Keratinocyte (primary cell): ENCODE measurements at regions not wholly inside any gene's neighbourhood (a gene's known extent, or its start where the extent isn't known, plus 50 kb on each side); places are given as distances from the start of the nearest gene placed in this dataset.

Experiments used
- DNase-seq: peaks from one replicate; pipeline ENCODE4 v3.0.0-alpha.2; 2011; ENCODE audit warnings: low read depth, missing footprints, low spot score
- FAIRE-seq: peaks from 2 replicates; lab custom pipeline; 2011; peaks lifted over from hg19 to GRCh38; lab: Jason Lieb, UNC
- H2AFZ ChIP-seq: 2 replicates; pipeline ENCODE4 v1.6.0; 2012; ENCODE audit warnings: low read length, control low read depth, inconsistent platforms; ENCODE audit not compliant: control insufficient read depth
- H3K27ac ChIP-seq: 2 replicates; pipeline ENCODE4 v1.5.1; 2011; ENCODE audit warnings: low read length; ENCODE audit not compliant: control insufficient read depth, insufficient read depth
- H3K27me3 ChIP-seq: 3 replicates; pipeline ENCODE4 v1.6.0; 2011; ENCODE audit warnings: low read length; ENCODE audit not compliant: control insufficient read depth, insufficient read depth; ENCODE audit errors: extremely low read depth
- H3K36me3 ChIP-seq, 2 experiments: 2 replicates in 1 of 2; 3 replicates in 1 of 2; pipeline ENCODE4 v1.5.1; 2011; ENCODE audit warnings: low read length in 2 of 2, mild to moderate bottlenecking in 1 of 2; ENCODE audit not compliant: control insufficient read depth in 2 of 2, insufficient read depth in 2 of 2; ENCODE audit errors: extremely low read depth in 1 of 2
- H3K4me1 ChIP-seq: 3 replicates; pipeline ENCODE4 v1.5.1; 2011; ENCODE audit warnings: low read length; ENCODE audit not compliant: control insufficient read depth, insufficient read depth; ENCODE audit errors: extremely low read depth
- H3K4me2 ChIP-seq: 3 replicates; pipeline ENCODE4 v1.6.0; 2011; ENCODE audit warnings: low read depth, low read length; ENCODE audit not compliant: control insufficient read depth, insufficient read depth; ENCODE audit errors: extremely low read depth
- H3K4me3 ChIP-seq, 3 experiments: fragments of 200-600 bp in 1 of 3; sonication (generic) in 1 of 3; 2 replicates in 2 of 3; 3 replicates in 1 of 3; pipeline ENCODE4 v1.5.1; 2011 to 2016; ENCODE audit warnings: low read length in 3 of 3, mild to moderate bottlenecking in 3 of 3, control low read depth in 2 of 3, inconsistent platforms in 1 of 3, low read depth in 1 of 3, mixed read lengths in 1 of 3, mixed run types in 1 of 3, moderate library complexity in 1 of 3; ENCODE audit not compliant: control insufficient read depth in 2 of 3, insufficient read depth in 2 of 3; ENCODE audit errors: extremely low read depth in 1 of 3
- H3K79me2 ChIP-seq: 2 replicates; pipeline ENCODE4 v1.6.0; 2012; ENCODE audit warnings: low read length; ENCODE audit not compliant: control insufficient read depth, insufficient read depth
- H3K9ac ChIP-seq: 3 replicates; pipeline ENCODE4 v1.6.0; 2011; ENCODE audit warnings: low read length; ENCODE audit not compliant: control insufficient read depth, insufficient read depth; ENCODE audit errors: extremely low read depth
- H3K9me1 ChIP-seq: 3 replicates; pipeline ENCODE4 v1.6.0; 2011; ENCODE audit warnings: low read length; ENCODE audit not compliant: control insufficient read depth, insufficient read depth; ENCODE audit errors: extremely low read depth
- H3K9me3 ChIP-seq: 2 replicates; pipeline ENCODE4 v1.5.1; 2012; ENCODE audit warnings: low read depth, low read length; ENCODE audit not compliant: control insufficient read depth
- H4K20me1 ChIP-seq: 3 replicates; pipeline ENCODE4 v1.6.0; 2011; ENCODE audit warnings: low read length; ENCODE audit not compliant: control insufficient read depth, insufficient read depth; ENCODE audit errors: extremely low read depth
- EZH2 ChIP-seq: IDR thresholded peaks from one replicate; pipeline ENCODE4 v1.6.1; 2012; ENCODE audit warnings: inconsistent platforms, mild to moderate bottlenecking, low read length, moderate library complexity
- dilution Hi-C: fragments of 300-500 bp; cut with MboI; formaldehyde crosslinking; loops from one replicate; pipeline ENCODE4 v1.7.0; 2020; ENCODE audit warnings: low sequenced_read_pairs; ENCODE audit not compliant: extremely low pct_ligation_motif_present
- TF ChIP-seq, protein P1 (sequence below), 3 experiments: IDR thresholded peaks in 1 of 3; conservative IDR thresholded peaks in 1 of 3; optimal IDR thresholded peaks in 1 of 3; 2 replicates in 2 of 3; 3 replicates in 1 of 3; pipeline versions ENCODE3 to v1.5.1; 2011; ENCODE audit warnings: low read length in 3 of 3, mild to moderate bottlenecking in 3 of 3, moderate library complexity in 2 of 3, control low read depth in 1 of 3, inconsistent platforms in 1 of 3; ENCODE audit not compliant: insufficient read depth in 2 of 3; ENCODE audit errors: extremely low read depth in 1 of 3

DNA sequence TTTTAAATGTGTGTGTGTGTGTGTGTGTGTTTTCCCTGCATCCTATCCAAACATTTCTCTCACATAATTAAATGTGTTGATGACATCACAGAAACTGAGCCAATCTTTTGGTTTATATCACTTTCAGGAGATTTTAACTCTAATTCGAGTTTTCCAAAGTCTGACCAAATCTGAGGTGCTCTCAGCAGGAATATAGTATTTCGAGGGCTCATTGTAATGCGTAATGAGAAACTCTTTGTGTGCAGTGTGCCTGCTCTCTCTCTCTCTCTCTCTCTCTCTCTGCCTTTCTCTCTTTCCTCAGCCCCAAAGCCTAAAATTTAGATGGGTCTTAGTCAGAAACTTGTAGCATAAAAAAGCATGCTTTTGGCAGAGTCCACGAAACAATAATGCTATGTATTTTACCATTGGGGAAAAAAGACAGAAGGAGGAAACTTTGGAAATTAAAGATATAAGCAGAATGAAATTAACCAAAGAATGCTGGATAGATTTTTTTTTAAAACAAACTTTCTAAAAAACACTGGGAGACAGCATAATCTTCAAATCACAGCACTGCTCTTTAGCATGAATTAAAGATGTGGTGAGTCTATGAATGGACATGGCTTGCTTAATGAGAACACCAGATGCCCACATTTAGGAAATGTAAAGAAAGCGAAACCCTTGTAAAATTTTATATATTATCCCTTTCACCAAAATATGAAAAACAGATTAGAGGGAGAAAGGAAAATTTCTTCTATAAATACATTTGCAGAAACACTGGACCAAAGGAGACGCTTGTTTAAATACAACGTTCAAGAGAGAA lies 206.8 kb upstream of the HABP2 start:
- dilution Hi-C loops = no loop called here
- FAIRE-seq = peak; percentile 83

DNA sequence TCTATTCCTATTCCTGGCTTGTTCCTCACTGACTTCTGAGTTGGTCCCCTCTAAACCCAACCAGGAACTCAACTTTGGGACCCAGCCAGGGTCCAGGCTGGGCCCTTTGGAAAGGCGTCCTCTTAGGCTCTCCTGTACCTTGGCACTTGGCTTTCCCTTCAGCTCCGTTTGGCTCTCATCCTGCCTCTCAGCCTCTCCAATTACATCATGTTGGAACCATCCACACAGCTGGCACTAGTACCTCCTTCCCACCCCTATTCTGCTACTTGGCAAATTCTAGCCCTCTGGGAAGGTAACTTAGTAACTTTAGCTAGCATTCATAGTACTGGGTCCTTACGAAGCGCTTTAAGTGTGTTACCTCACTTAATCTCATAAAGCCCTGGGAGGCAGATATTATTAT lies 205.3 kb upstream of the HABP2 start:
- Histone ChIP-seq H3K9me1 (no peaks in the 10 kb centered on the region), H3K79me2 (no peaks in the 10 kb centered on the region), H3K9ac (no peak overlapping the region), H4K20me1 (no peaks in the 10 kb centered on the region), H3K9me3 (no peaks in the 10 kb centered on the region), H2AFZ (no peak overlapping the region), H3K36me3 (no peaks in the 10 kb centered on the region), H3K4me2 (no peak overlapping the region), H3K27ac (no peak overlapping the region), H3K4me1 (no peaks in the 10 kb centered on the region), H3K4me3 (no peak overlapping the region), H3K27me3 (no peaks in the 10 kb centered on the region)
- TF ChIP-seq, protein P1, sequence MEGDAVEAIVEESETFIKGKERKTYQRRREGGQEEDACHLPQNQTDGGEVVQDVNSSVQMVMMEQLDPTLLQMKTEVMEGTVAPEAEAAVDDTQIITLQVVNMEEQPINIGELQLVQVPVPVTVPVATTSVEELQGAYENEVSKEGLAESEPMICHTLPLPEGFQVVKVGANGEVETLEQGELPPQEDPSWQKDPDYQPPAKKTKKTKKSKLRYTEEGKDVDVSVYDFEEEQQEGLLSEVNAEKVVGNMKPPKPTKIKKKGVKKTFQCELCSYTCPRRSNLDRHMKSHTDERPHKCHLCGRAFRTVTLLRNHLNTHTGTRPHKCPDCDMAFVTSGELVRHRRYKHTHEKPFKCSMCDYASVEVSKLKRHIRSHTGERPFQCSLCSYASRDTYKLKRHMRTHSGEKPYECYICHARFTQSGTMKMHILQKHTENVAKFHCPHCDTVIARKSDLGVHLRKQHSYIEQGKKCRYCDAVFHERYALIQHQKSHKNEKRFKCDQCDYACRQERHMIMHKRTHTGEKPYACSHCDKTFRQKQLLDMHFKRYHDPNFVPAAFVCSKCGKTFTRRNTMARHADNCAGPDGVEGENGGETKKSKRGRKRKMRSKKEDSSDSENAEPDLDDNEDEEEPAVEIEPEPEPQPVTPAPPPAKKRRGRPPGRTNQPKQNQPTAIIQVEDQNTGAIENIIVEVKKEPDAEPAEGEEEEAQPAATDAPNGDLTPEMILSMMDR (optimal IDR thresholded peaks at IDR 0.05 in 1 of 3, IDR thresholded peaks at IDR 0.05 in 1 of 3, conservative IDR thresholded peaks at IDR 0.05 in 1 of 3; ENCODE audit: extremely low read depth in 1 of 3, insufficient read depth in 2 of 3, low read length in 3 of 3) = no peak
- no peak for TF ChIP-seq EZH2
- DNase-seq = no peak
- FAIRE-seq = no peak
- dilution Hi-C loops = no loop called here

More for the DNA sequence above, 206.8 kb upstream of the HABP2 start:
- Histone ChIP-seq H3K4me2 (no peak overlapping the region), H3K9me3 (no peaks in the 10 kb centered on the region), H3K4me1 (no peaks in the 10 kb centered on the region), H2AFZ (no peak overlapping the region), H3K4me3 (no peak overlapping the region), H3K27ac (no peak overlapping the region), H4K20me1 (no peaks in the 10 kb centered on the region), H3K9me1 (no peaks in the 10 kb centered on the region), H3K27me3 (no peaks in the 10 kb centered on the region), H3K79me2 (no peaks in the 10 kb centered on the region), H3K36me3 (no peaks in the 10 kb centered on the region), H3K9ac (no peak overlapping the region)
- TF ChIP-seq EZH2 = no peak
- TF ChIP-seq, protein P1 (optimal IDR thresholded peaks at IDR 0.05 in 1 of 3, IDR thresholded peaks at IDR 0.05 in 1 of 3, conservative IDR thresholded peaks at IDR 0.05 in 1 of 3; ENCODE audit: extremely low read depth in 1 of 3, insufficient read depth in 2 of 3, low read length in 3 of 3) = no peak
- DNase-seq = no peak
